Activated gamma-delta T cell treated with anti-CD3 and anti-CD28 coated beads, Interleukin-2, amount 50 U/mL, for 16 hours (primary cell): ENCODE measurements at regions not wholly inside any gene's neighbourhood (a gene's known extent, or its start where the extent isn't known, plus 50 kb on each side); places are given as distances from the start of the nearest gene placed in this dataset.
"Not testable (repeated sequence)": the region's sequence is repeated elsewhere in the genome, so short reads cannot be mapped to it uniquely, and the experiment has no call there.

Experiments used
- DNase-seq: peaks from one replicate; pipeline ENCODE4 v3.0.0-alpha.2; 2020; ENCODE audit warnings: low read depth

GRCh38 chr3:6428276-6428675 is 432.6 kb upstream of the GRM7 start:
- not testable (repeated sequence) for DNase-seq

- DNase-seq = no peak
Observed at GRCh38 chr3:6435951-6436350, 425.0 kb upstream of the GRM7 start.

- no peak for DNase-seq
Observed at GRCh38 chr3:6437631-6438030, 423.3 kb upstream of the GRM7 start.

- no peak for DNase-seq
Observed at GRCh38 chr3:6438031-6438430, 422.9 kb upstream of the GRM7 start.

- DNase-seq = no peak
Observed at GRCh38 chr3:6439226-6439625, 421.7 kb upstream of the GRM7 start.

GRCh38 chr3:6439824-6440223 is 421.1 kb upstream of the GRM7 start:
- DNase-seq = no peak

GRCh38 chr3:6444888-6445658 is 415.8 kb upstream of the GRM7 start:
- no peak for DNase-seq

- no peak for DNase-seq
Observed at GRCh38 chr3:6447166-6447801, 413.6 kb upstream of the GRM7 start.

GRCh38 chr3:6448011-6448410 is 412.9 kb upstream of the GRM7 start:
- DNase-seq = no peak

GRCh38 chr3:6449099-6449498 is 411.8 kb upstream of the GRM7 start:
- DNase-seq = no peak

- DNase-seq = no peak
Observed at GRCh38 chr3:6452974-6453373, 407.9 kb upstream of the GRM7 start.

- DNase-seq = no peak
Observed at GRCh38 chr3:6455031-6455430, 405.9 kb upstream of the GRM7 start.

GRCh38 chr3:6467186-6467585 is 393.7 kb upstream of the GRM7 start:
- no peak for DNase-seq

- no peak for DNase-seq
Observed at GRCh38 chr3:6468589-6468988, 392.3 kb upstream of the GRM7 start.

GRCh38 chr3:6471744-6472143 is 389.2 kb upstream of the GRM7 start:
- DNase-seq = no peak

GRCh38 chr3:6490487-6491327 is 370.2 kb upstream of the GRM7 start:
- DNase-seq = not testable (repeated sequence)

GRCh38 chr3:6491768-6492167 is 369.1 kb upstream of the GRM7 start:
- no peak for DNase-seq

GRCh38 chr3:6492306-6492705 is 368.6 kb upstream of the GRM7 start:
- DNase-seq = no peak

GRCh38 chr3:6498944-6499343 is 362.0 kb upstream of the GRM7 start:
- DNase-seq = not testable (repeated sequence)

GRCh38 chr3:6504347-6504746 is 356.6 kb upstream of the GRM7 start:
- no peak for DNase-seq

GRCh38 chr3:6504834-6505233 is 356.1 kb upstream of the GRM7 start:
- DNase-seq = no peak

- DNase-seq = no peak
Observed at GRCh38 chr3:6508410-6508759, 352.5 kb upstream of the GRM7 start.

- no peak for DNase-seq
Observed at GRCh38 chr3:6509576-6509975, 351.3 kb upstream of the GRM7 start.
